AG04449 (cell line): ENCODE measurements at regions not wholly inside any gene's neighbourhood (a gene's known extent, or its start where the extent isn't known, plus 50 kb on each side); places are given as distances from the start of the nearest gene placed in this dataset.
"Not testable (repeated sequence)": the region's sequence is repeated elsewhere in the genome, so short reads cannot be mapped to it uniquely, and the experiment has no call there.

Experiments
- CTCF ChIA-PET: fragments of 350-600 bp; formaldehyde crosslinking; extraction: SDS; loops from one replicate; lab custom pipeline; 2021; ENCODE audit warnings: antibody characterized with exemption; lab: Yijun Ruan, JAX
- POLR2A ChIA-PET: fragments of 400-600, 350-600 bp; formaldehyde crosslinking; extraction: SDS; loops from one replicate; lab custom pipeline; 2020; ENCODE audit warnings: antibody characterized with exemption, inconsistent platforms; lab: Yijun Ruan, JAX
- DNase-seq: peaks from one replicate; pipeline ENCODE4 v3.0.0-alpha.2; 2010; ENCODE audit warnings: low read depth, low spot score
- H3K4me3 ChIP-seq: 2 replicates; pipeline ENCODE4 v1.5.1; 2011; ENCODE audit warnings: low read depth, mild to moderate bottlenecking, control low read depth, low read length

GRCh38 chr9:41839786-41840185 lies 289.4 kb downstream of the CNTNAP3B start:
- DNase-seq, H3K4me3 ChIP-seq, CTCF ChIA-PET, POLR2A ChIA-PET: not testable (repeated sequence)

DNA sequence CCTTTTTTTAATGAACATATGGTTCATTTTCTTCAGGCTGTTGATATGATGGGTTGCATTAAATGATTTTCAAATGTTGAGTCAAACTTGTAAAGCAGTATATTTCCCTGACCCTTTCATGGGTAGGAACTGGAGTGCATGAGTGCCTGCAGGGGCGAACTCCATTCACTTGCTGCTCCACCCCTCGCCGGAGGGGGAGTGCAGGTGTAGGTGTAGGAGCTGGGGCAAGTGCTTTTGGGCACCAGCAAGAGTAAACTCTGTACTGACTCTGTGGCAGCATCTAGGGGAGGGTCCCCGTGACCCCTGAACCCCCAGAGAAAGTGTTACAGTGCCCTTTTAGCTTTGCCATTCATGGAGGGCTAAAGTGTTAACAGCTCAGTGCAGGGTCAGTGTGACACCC lies 290.3 kb downstream of the CNTNAP3B start:
- CTCF ChIA-PET, DNase-seq, H3K4me3 ChIP-seq, POLR2A ChIA-PET: not testable (repeated sequence)

- DNase-seq, POLR2A ChIA-PET, H3K4me3 ChIP-seq, CTCF ChIA-PET: not testable (repeated sequence)
These were observed 290.7 kb downstream of the CNTNAP3B start for GRCh38 chr9:41838562-41838851.

- H3K4me3 ChIP-seq, CTCF ChIA-PET, DNase-seq, POLR2A ChIA-PET: not testable (repeated sequence)
These were observed 291.3 kb downstream of the CNTNAP3B start for GRCh38 chr9:41837684-41838561.

DNA sequence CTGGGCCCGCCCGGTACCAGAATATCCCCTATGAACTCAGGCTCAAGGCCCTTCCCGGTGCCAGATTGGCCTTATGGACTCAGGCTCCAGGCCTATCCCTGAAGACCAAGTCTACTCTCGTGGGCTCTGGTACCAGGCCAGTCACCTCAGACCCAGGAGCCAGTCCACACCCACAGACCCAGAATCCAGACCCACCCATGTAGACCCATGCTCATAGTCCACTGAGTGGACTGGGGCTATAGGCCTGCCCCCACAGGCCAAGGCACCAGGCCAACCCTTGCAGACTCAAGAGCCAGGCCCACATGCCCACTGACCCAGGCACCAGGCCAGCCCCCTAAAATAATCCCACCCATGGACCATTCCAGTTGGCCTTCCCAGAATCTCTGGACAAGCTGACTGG lies 296.1 kb downstream of the CNTNAP3B start:
- CTCF ChIA-PET, DNase-seq, POLR2A ChIA-PET, H3K4me3 ChIP-seq: not testable (repeated sequence)

DNA sequence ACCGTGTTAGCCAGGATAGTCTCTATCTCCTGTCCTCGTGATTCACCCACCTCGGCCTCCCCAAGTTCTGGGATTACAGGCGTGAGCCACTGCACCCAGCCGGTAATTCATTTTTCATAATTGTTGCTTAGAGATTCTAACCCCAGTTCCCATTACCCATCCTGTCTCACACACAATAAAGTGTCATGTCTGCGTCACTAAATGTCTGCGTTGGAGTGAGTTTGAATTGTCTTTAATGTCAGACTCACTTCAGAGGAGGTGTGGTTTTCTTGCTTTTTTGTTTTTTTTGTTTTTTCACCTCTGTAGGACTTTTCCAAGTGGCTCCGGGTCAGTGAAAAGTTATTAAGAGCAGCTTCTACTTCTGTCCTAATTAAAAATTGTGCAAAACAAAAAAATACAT lies 304.5 kb downstream of the CNTNAP3B start:
- CTCF ChIA-PET, H3K4me3 ChIP-seq, POLR2A ChIA-PET, DNase-seq: not testable (repeated sequence)

DNA sequence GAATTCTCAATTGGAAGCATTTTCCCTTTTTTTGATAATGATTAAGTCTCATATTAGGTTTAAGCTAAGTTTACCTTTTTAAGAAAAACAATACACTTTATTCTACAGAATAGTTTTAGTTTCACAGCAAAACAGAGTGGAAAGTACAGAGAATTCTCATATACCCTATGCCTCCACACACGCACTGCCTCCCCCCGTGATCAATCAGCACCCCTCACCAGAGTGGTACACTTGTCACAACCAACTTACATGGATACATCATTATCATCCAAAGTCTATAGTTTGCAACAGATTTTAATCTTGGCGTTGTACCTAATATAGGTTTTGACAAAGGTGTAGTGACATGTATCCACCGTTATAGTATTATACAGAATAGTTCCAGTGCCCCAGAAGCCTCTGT lies 326.5 kb downstream of the CNTNAP3B start:
- POLR2A ChIA-PET, DNase-seq, CTCF ChIA-PET, H3K4me3 ChIP-seq: not testable (repeated sequence)

- DNase-seq, H3K4me3 ChIP-seq, POLR2A ChIA-PET, CTCF ChIA-PET: not testable (repeated sequence)
These were observed 330.5 kb downstream of the CNTNAP3B start for GRCh38 chr9:41798684-41799083.

DNA sequence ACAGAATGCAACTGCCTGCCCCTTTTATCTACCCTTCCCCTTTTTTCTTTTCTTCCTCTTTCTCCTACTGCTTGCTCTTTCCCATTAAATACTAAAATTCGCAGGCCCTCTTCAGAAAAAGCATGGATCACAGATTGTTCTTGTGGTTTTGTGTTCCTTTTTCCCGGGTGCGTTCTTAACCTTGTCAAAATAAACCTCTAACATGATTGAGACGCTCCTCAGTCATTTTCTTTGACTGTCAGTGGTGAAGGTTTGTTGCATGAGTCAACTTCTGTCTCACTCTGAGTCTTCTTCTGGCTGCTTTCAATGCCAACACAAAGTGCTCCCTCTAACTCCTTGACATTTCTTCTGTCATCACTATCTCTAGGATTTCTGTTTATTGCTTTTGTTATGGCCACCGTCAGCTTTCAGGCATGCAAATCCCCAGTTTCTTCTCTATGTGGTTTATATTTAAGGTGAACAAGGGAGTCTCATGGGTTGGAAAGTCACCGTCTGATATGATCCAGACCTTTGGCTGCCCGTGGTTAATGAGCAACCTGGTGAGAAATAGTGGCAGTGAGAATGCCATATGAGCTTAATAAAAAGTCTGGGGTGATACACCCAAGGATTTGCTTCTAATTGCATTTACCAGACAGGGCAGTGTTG lies 338.4 kb downstream of the CNTNAP3B start:
- DNase-seq, CTCF ChIA-PET, H3K4me3 ChIP-seq, POLR2A ChIA-PET: not testable (repeated sequence)

DNA sequence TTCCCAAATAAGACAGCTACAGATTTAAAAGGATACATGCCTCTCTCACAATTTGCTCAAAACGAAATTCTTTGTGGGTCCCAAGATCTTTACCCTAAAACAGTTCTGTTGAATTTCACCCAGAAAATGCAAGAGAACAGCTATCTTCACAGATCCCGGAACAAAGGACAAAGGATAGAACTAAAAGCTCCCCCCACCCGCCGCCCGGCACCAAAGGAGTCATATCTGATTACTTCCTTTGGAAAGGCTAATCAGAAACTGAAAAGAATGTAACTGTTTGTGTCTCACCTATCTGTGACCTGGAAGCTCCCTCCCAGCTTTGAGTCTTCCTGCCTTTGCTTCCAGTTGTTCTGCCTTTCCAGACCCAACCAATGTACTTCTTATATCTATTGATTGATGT lies 339.2 kb downstream of the CNTNAP3B start:
- POLR2A ChIA-PET, DNase-seq, CTCF ChIA-PET, H3K4me3 ChIP-seq: not testable (repeated sequence)

GRCh38 chr9:41789387-41789786 lies 339.8 kb downstream of the CNTNAP3B start:
- H3K4me3 ChIP-seq, CTCF ChIA-PET, POLR2A ChIA-PET, DNase-seq: not testable (repeated sequence)

GRCh38 chr9:41787951-41788350 lies 341.3 kb downstream of the CNTNAP3B start:
- POLR2A ChIA-PET, CTCF ChIA-PET, H3K4me3 ChIP-seq, DNase-seq: not testable (repeated sequence)

DNA sequence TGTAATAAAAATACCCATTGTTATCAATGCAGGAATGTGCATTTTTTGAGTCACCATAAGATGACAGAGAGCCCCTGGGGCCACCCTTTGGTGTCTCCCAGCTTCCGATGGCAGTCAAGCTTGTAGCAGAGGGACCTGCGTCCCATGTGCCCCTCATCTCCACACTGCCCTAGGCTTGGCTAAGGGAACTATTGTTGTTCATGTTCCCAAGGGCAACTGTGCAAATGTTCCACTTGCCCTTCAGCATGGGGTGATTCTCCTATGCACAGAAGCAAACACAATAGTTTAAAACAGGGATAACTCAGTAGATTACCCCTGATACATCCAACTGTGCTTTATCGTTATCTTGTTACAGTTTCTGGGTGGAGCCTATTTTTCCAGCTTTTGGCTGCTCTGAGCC lies 342.0 kb downstream of the CNTNAP3B start:
- POLR2A ChIA-PET, DNase-seq, CTCF ChIA-PET, H3K4me3 ChIP-seq: not testable (repeated sequence)

- POLR2A ChIA-PET, H3K4me3 ChIP-seq, CTCF ChIA-PET, DNase-seq: not testable (repeated sequence)
These were observed 345.2 kb downstream of the CNTNAP3B start for GRCh38 chr9:41784006-41784405.

DNA sequence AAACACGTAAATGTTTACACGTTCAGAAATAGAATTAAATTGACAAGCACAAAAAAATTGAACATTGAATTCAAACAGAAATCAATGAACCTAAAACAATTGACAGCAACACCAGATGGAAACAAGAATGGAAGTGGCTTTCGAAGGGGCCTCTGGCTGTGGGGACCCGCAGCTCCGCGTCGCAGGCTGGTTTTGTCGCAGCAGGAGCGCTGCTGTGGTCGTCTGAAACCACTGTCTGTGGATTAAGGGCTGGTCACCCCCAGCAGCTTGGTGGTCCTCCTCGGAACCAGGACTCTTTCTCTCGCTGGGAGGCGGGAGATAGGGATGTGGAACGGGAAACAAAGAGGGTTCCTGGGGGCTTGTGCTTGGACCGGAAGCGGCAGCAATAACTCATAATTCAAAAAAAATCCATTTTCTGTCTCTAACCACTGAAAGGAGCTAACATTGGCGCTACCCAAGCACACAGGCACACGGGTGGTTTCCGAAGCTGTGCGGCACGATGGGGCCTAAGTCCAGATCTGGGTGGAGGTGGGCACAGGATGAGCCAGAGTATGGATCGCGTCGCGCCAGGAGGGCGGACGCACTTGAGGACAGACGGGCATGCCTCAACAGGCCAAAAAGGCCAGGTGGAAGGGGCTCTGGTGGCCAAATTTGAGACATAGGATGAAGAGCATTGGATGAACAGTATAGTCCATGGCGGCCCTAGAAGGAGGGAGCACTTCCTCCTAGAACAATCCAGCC lies 346.0 kb downstream of the CNTNAP3B start:
- H3K4me3 ChIP-seq, CTCF ChIA-PET, DNase-seq, POLR2A ChIA-PET: not testable (repeated sequence)

- CTCF ChIA-PET, DNase-seq, POLR2A ChIA-PET: not testable (repeated sequence)
These were observed 347.3 kb downstream of the CNTNAP3B start for GRCh38 chr9:41781899-41782298.

More at GRCh38 chr9:41781899-41782298, 347.3 kb downstream of the CNTNAP3B start:
- H3K4me3 ChIP-seq: not testable (repeated sequence)
